GM18511 (cell line): ENCODE measurements at regions not wholly inside any gene's neighbourhood (a gene's known extent, or its start where the extent isn't known, plus 50 kb on each side); places are given as distances from the start of the nearest gene placed in this dataset.

Experiments used
- ATAC-seq: cut with Tn5 transposase; IDR thresholded peaks from one replicate; pipeline ENCODE4 v1.9.1; 2021; ENCODE audit warnings: mild to moderate bottlenecking, moderate library complexity; ENCODE audit not compliant: unreplicated experiment

- no peak for ATAC-seq
These were observed 147.2 kb upstream of the CPSF6 start for GRCh38 chr12:69092137-69092536.

- ATAC-seq = no peak
These were observed 144.7 kb upstream of the CPSF6 start for GRCh38 chr12:69094606-69095216.

DNA sequence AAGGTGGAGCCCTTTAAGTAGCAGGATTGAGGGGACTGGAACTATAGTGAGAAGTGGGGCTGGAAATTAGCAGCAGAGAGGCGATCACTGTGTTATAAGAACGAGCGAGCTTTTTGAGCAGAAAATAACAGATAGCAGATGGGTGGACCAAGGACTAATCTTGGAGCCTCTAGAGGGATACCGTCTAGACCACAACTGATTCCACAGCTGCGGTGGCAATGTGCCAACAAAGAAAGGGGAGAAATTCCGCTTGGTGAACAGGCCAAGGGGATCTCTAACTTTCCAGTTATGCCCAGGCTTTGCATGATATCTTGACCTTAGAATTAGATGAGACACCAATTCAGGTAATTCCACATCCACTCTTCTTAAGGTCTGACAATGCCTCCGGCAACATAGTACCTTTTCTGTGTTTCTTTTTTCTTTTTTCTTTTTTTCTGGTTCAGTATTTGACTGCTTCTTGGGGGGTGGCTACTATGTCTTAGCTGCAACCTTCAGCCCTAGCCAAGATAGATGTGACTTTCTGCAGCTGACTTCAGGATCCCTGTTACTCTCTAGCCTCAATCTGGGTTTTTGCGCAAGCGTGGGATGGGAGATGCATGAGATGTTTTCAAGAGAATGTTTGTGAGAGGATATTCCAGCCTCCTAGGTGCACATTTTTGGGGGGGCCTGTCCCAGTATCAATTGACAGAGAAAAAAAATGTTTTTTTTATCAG is 143.4 kb upstream of the CPSF6 start:
- ATAC-seq = no peak

GRCh38 chr12:69096669-69097335 is 142.6 kb upstream of the CPSF6 start:
- ATAC-seq = no peak

GRCh38 chr12:69097619-69098368 is 141.6 kb upstream of the CPSF6 start:
- no peak for ATAC-seq

DNA sequence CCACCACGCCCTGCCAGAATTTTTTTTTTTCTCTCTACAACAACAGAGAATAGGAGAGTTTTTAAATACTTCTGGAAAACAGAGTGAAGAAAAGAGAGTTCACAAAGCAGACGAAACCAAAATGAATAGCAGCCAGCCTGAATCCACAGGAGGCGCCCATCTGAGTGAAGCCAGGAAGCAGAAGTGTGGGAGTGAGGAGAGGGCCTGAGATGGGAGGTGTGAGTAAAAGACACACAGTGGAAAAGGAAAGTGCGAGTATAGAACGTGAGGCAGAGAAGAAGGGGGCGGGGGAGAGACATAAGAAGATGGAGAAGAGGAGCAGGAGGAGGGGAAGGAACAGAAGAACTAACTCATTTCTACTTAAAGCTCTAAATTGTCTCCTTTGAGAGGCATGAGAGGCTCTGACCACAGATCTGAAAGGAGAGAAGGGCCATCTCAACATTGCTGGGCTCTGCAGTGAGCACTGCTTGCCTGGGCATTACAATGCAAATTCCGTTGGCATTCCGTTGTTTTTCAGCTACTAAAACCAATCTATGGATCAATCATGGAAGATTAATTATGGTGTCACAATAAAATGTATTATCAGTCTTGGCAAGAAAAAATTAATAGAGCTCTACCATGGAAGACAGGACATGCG is 140.1 kb upstream of the CPSF6 start:
- no peak for ATAC-seq

- ATAC-seq = no peak
These were observed 137.9 kb upstream of the CPSF6 start for GRCh38 chr12:69101505-69101904.

DNA sequence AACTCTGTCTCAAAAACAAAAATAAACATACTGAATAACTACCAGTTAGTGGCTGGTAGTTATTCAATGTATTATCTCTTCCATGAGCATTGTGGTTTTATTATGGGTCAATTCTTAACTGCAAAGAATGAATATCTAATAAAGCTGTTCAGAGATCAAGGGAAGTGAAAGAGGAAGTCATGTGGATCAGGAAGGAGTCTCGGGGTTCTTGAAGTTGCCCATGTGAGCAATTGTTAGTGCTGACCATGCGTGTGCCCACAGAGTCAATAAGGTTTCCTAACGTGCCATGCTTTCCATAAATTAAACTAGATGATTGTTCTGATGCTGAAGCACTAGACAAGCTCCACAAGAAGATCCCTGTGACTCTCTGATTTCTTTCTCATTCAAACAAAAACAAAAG is 136.5 kb upstream of the CPSF6 start:
- no peak for ATAC-seq

DNA sequence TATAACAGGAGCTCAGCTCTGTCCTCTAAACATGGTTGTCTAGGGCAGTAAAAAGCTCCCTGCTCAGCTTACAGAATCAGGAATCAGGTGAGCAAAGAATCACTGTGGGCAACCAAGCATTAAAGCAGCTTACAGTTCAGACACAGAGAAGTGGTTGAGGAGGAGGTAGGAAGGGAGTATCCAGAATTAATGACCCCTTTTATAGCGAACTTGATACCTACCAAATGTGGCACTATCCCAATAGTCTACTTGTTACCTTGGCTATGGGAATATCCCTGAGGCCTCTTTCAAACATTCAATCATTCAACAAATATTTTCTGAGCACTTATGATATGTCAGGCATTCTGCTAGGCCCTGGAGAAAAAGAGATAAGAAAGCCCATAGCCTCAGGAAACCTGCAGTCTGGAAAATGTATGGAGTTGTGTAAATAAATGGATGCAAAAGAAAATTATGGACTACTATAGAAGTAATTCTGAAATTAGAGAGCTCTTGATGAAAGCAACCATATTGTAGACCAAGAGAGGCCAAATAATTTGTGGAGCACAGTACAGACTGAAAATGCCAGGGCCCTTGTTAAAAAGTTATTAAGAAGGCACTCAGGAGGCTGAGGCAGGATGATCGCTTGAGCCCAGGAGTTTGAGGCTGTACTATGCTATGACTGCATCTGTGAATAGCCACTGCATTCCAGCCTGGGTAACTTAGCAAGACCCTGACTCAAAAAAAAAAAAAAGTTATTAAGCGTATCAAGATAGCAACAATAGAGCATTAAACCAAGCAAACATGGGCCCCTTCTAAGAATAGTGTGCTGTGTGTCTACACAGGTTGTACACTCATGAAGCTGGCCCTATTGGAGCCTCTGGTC is 134.0 kb upstream of the CPSF6 start:
- no peak for ATAC-seq

DNA sequence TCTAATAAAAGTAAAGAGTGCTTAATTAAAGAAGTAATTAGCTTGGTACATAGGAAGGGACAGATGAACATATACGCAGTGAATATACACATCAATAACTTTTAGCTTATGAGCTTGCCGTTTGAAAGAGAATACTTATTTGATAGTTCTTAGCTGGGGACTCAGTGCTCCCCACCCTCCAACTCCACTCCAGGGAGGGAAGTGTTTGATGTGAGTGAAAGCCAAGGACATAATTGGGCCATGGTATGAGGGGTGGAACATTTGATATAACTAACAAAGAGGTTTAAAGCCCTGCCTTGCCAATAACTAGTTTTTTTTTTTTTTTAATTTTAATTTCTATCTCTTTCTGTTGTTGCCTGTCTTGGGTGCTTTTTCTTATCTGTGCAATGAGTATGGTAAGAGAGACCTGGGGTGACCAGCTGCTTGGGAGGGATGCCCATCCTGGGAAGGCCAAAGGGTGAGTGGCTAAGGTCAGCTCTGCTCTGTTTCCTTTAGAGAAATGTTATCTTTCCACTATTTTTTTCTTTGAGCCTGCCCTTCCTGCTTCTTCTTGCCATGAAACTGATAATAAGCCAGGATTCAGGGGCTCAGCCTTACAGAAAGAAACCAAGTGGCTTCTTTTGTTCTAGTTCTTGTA is 132.8 kb upstream of the CPSF6 start:
- ATAC-seq = no peak

DNA sequence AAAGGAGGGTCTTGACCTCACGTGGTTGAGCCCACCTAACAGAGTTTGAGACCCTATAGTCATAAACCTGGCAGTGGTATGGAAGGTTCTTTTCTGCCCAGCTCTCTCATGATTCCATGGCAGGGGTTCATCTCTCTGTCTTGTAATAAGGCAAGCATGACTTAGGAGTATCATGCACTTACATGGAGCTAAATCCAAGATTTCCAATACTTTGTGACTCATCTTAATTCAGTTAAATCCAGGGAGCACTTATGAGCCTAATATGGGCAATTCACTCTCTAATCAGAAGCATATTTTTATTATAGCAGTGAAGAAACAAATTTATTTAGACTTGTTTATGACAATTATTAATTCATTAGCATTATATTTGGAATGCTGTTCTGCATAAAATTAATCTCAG is 131.8 kb upstream of the CPSF6 start:
- no peak for ATAC-seq

GRCh38 chr12:69108037-69108436 is 131.3 kb upstream of the CPSF6 start:
- no peak for ATAC-seq

DNA sequence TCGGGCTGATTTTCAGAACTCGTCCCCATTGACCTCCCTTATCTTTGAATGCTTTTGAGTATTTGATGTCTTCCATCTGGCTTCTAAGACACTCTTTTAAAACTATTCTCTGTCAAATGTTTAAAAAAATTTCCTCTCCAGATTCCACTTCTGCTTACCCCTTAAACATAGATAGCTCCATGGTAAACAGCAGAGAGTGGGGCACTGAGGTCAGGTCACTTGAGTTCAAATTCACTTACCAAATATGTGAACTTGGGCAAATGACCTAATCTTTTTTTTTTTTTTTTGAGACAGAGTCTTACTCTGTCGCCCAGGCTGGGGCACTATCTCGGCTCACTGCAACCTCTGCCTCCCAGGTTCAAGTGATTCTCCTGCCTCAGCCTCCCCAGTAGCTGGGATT is 126.8 kb upstream of the CPSF6 start:
- ATAC-seq = no peak

DNA sequence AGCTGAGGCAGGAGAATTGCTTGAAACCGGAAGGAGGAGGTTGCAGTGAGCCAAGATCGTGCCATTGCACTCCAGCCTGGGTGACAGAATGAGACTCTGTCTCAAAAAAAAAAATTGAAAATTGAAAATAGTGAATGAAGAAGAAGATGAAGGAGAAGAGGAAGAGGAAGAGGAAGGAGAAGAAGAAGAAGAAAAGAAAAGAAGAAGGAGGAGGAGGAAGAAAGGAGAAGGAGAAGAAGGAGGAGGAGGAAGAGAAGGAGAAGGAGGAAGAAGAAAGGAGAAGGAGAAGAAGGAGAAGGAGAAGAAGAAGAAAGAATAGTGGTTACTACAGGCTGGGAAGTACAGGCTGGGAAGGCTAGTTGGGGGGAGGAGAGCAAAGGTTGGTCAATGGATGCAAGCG is 124.3 kb upstream of the CPSF6 start:
- ATAC-seq = no peak

- no peak for ATAC-seq
These were observed 123.4 kb upstream of the CPSF6 start for GRCh38 chr12:69115951-69116350.

- no peak for ATAC-seq
These were observed 121.7 kb upstream of the CPSF6 start for GRCh38 chr12:69117566-69118266.

DNA sequence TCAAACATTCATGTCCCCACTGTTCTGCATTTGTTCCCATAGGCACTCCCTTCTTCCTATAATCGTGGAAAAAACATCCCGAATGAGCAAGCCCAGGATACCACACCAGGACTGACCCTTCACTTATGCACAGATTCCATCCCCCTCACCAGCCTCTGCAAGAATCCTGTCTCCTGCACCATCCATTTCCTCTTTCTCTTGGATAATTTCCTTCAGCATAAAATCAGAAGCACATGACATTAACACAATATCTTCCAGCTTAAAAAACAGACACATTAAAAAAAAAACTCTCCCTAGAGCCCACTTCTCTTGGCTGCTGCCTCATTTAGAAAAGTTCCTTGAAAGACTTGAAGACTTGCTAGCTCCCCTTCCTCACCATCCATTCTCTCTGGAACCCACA is 120.9 kb upstream of the CPSF6 start:
- ATAC-seq = no peak

- ATAC-seq = no peak
These were observed 119.6 kb upstream of the CPSF6 start for GRCh38 chr12:69119770-69120169.

DNA sequence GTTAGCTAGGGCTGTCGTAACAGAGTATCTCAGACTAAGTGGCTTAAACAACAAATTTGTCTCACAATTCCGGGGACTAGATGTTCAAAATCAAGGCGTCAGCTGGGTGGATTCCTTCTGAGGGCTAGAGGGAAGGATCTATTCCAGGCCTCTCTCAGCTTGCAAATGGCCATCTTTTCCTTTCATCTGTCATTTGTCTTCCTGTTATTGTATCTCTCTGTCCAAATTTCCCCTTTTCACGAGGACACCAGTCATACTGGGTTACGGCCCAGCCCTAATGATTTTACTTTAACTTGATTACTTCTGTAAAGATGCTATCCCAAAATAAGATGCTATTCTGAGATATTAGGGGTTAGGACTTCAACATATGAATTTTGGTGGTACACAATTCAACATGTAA is 119.0 kb upstream of the CPSF6 start:
- no peak for ATAC-seq
